ENCODE measurements at regions not wholly inside any gene's neighbourhood (a gene's known extent, or its start where the extent isn't known, plus 50 kb on each side); places are given as distances from the start of the nearest gene placed in this dataset.

GRCh38 chr13:39259371-39260140 is 221.3 kb downstream of the NHLRC3 start:
- DNase-seq (ENCODE audit: low spot score), result no peak
- no peak for ATAC-seq (ENCODE audit: low FRiP score)
- no peak for TF ChIP-seq CTCF (IDR thresholded peaks at IDR 0.05)

GRCh38 chr13:39263033-39263432 is 224.8 kb downstream of the NHLRC3 start:
- no peak for TF ChIP-seq CTCF (IDR thresholded peaks at IDR 0.05)
- peak; percentile 42 for DNase-seq (ENCODE audit: low spot score)
- ATAC-seq (ENCODE audit: low FRiP score), result peak; percentile 70

- no peak for TF ChIP-seq CTCF (IDR thresholded peaks at IDR 0.05)
- no peak for DNase-seq (ENCODE audit: low spot score)
- no peak for ATAC-seq (ENCODE audit: low FRiP score)
These were observed 225.3 kb downstream of the NHLRC3 start for GRCh38 chr13:39263531-39263930.

GRCh38 chr13:39266426-39266825 is 228.2 kb downstream of the NHLRC3 start:
- ATAC-seq (ENCODE audit: low FRiP score), result no peak
- no peak for DNase-seq (ENCODE audit: low spot score)
- TF ChIP-seq CTCF (IDR thresholded peaks at IDR 0.05), result no peak

GRCh38 chr13:39268398-39268797 is 230.1 kb downstream of the NHLRC3 start:
- DNase-seq (ENCODE audit: low spot score) (no peak), ATAC-seq (ENCODE audit: low FRiP score) (no peak)
- no peak for TF ChIP-seq CTCF (IDR thresholded peaks at IDR 0.05)

- no peak for ATAC-seq (ENCODE audit: low FRiP score)
- TF ChIP-seq CTCF (IDR thresholded peaks at IDR 0.05), result no peak
- DNase-seq (ENCODE audit: low spot score), result no peak
These were observed 230.7 kb downstream of the NHLRC3 start for GRCh38 chr13:39269004-39269403.

GRCh38 chr13:39269411-39269810 is 231.2 kb downstream of the NHLRC3 start:
- no peak for DNase-seq (ENCODE audit: low spot score)
- TF ChIP-seq CTCF (IDR thresholded peaks at IDR 0.05), result no peak
- no peak for ATAC-seq (ENCODE audit: low FRiP score)
